Neural progenitor cell (in vitro differentiated cells): ENCODE measurements at regions not wholly inside any gene's neighbourhood (a gene's known extent, or its start where the extent isn't known, plus 50 kb on each side); places are given as distances from the start of the nearest gene placed in this dataset.

Source experiments
- CTCF ChIP-seq: fragments of 200-600 bp; sonication (generic); IDR thresholded peaks from 2 replicates; pipeline ENCODE4 v1.5.1; 2017; ENCODE audit warnings: antibody characterized with exemption, mild to moderate bottlenecking
- EZH2 ChIP-seq: fragments of 200-600 bp; sonication (generic); IDR thresholded peaks from 2 replicates; pipeline ENCODE4 v1.6.1; 2017; ENCODE audit warnings: antibody characterized with exemption, mild to moderate bottlenecking, moderate library complexity
- EZH2phosphoT487 ChIP-seq: fragments of 200-600 bp; sonication (generic); IDR thresholded peaks from 2 replicates; pipeline ENCODE4 v1.6.1; 2017; ENCODE audit warnings: antibody characterized with exemption

- TF ChIP-seq CTCF (no peak), EZH2phosphoT487 (no peak), EZH2 (no peak)
Observed at GRCh38 chrX:73944563-73944908, 92.0 kb upstream of the XIST start.
